Adipocyte (in vitro differentiated cells): ENCODE measurements at regions not wholly inside any gene's neighbourhood (a gene's known extent, or its start where the extent isn't known, plus 50 kb on each side); places are given as distances from the start of the nearest gene placed in this dataset.

Experiments used
- DNase-seq: peaks from one replicate; pipeline ENCODE4 v3.0.0-alpha.2; 2015; ENCODE audit warnings: low read depth
- H3K27me3 ChIP-seq: replicated peaks from 2 replicates; pipeline ENCODE4 v1.7.0; 2013; ENCODE audit warnings: mild to moderate bottlenecking, low read length, moderate library complexity; ENCODE audit not compliant: control insufficient read depth, insufficient read depth
- H3K36me3 ChIP-seq: 2 replicates; pipeline ENCODE4 v1.7.0; 2013; ENCODE audit warnings: low read length, mild to moderate bottlenecking, moderate library complexity; ENCODE audit not compliant: control insufficient read depth, insufficient read depth, severe bottlenecking
- H3K4me1 ChIP-seq: 2 replicates; pipeline ENCODE4 v1.7.0; 2013; ENCODE audit warnings: mild to moderate bottlenecking, low read length, moderate library complexity; ENCODE audit not compliant: control insufficient read depth, insufficient read depth
- H3K4me3 ChIP-seq: 2 replicates; pipeline ENCODE4 v1.7.0; 2013; ENCODE audit warnings: mild to moderate bottlenecking, low read length, moderate library complexity
- H3K9ac ChIP-seq: 2 replicates; pipeline ENCODE4 v1.7.0; 2013; ENCODE audit warnings: mild to moderate bottlenecking, low read length, moderate library complexity
- H3K9me3 ChIP-seq: 2 replicates; pipeline ENCODE4 v1.7.0; 2013; ENCODE audit warnings: mild to moderate bottlenecking, low read length, moderate library complexity; ENCODE audit not compliant: control insufficient read depth

- H3K36me3 ChIP-seq, result no peaks in the 10 kb centered on the region
- no peak overlapping the region for H3K9ac ChIP-seq
- H3K4me1 ChIP-seq, result no peaks in the 10 kb centered on the region
- H3K9me3 ChIP-seq, result no peaks in the 10 kb centered on the region
- no peak for DNase-seq
- H3K4me3 ChIP-seq, result no peak overlapping the region
- H3K27me3 ChIP-seq, result no peaks in the 10 kb centered on the region
Observed at GRCh38 chr3:154517404-154517803, 87.4 kb upstream of the GPR149 start.

- H3K9ac ChIP-seq, result no peak overlapping the region
- H3K9me3 ChIP-seq, result no peaks in the 10 kb centered on the region
- no peaks in the 10 kb centered on the region for H3K36me3 ChIP-seq
- DNase-seq, result no peak
- no peaks in the 10 kb centered on the region for H3K27me3 ChIP-seq
- no peaks in the 10 kb centered on the region for H3K4me1 ChIP-seq
- H3K4me3 ChIP-seq, result no peak overlapping the region
Observed at GRCh38 chr3:154515921-154516320, 85.9 kb upstream of the GPR149 start.

- no peak for DNase-seq
- Histone ChIP-seq H3K27me3 (no peaks in the 10 kb centered on the region), H3K9me3 (peaks cover 7% of the 10 kb centered on the region), H3K4me3 (no peak overlapping the region), H3K9ac (no peak overlapping the region), H3K4me1 (no peaks in the 10 kb centered on the region), H3K36me3 (no peaks in the 10 kb centered on the region)
Observed at GRCh38 chr3:154510780-154511179, 80.8 kb upstream of the GPR149 start.

GRCh38 chr3:154507727-154508126 is 77.7 kb upstream of the GPR149 start:
- Histone ChIP-seq H3K36me3 (no peaks in the 10 kb centered on the region), H3K9me3 (peaks cover 7% of the 10 kb centered on the region), H3K9ac (no peak overlapping the region), H3K4me3 (no peak overlapping the region), H3K4me1 (no peaks in the 10 kb centered on the region), H3K27me3 (no peaks in the 10 kb centered on the region)
- DNase-seq, result no peak

- no peaks in the 10 kb centered on the region for H3K9me3 ChIP-seq
- H3K4me3 ChIP-seq, result no peak overlapping the region
- DNase-seq, result no peak
- no peaks in the 10 kb centered on the region for H3K4me1 ChIP-seq
- no peak overlapping the region for H3K9ac ChIP-seq
- H3K27me3 ChIP-seq, result no peaks in the 10 kb centered on the region
- no peaks in the 10 kb centered on the region for H3K36me3 ChIP-seq
Observed at GRCh38 chr3:154496978-154497377, 67.0 kb upstream of the GPR149 start.

- H3K4me1 ChIP-seq, result no peaks in the 10 kb centered on the region
- no peaks in the 10 kb centered on the region for H3K9me3 ChIP-seq
- H3K9ac ChIP-seq, result no peak overlapping the region
- DNase-seq, result no peak
- H3K36me3 ChIP-seq, result no peaks in the 10 kb centered on the region
- no peaks in the 10 kb centered on the region for H3K27me3 ChIP-seq
- no peak overlapping the region for H3K4me3 ChIP-seq
Observed at GRCh38 chr3:154496540-154496939, 66.5 kb upstream of the GPR149 start.

GRCh38 chr3:154486949-154487348 is 57.0 kb upstream of the GPR149 start:
- no peak for DNase-seq

GRCh38 chr3:154482507-154482906 is 52.5 kb upstream of the GPR149 start:
- Histone ChIP-seq H3K4me1 (no peaks in the 10 kb centered on the region), H3K9ac (no peak overlapping the region), H3K9me3 (no peaks in the 10 kb centered on the region), H3K27me3 (no peaks in the 10 kb centered on the region), H3K36me3 (no peaks in the 10 kb centered on the region), H3K4me3 (no peak overlapping the region)
- no peak for DNase-seq

More at GRCh38 chr3:154486949-154487348, 57.0 kb upstream of the GPR149 start:
- Histone ChIP-seq H3K27me3 (no peaks in the 10 kb centered on the region), H3K4me1 (no peaks in the 10 kb centered on the region), H3K9me3 (no peaks in the 10 kb centered on the region), H3K36me3 (no peaks in the 10 kb centered on the region), H3K9ac (no peak overlapping the region), H3K4me3 (no peak overlapping the region)

GRCh38 chr3:154480033-154480432 is 50.0 kb upstream of the GPR149 start:
- Histone ChIP-seq H3K36me3 (no peaks in the 10 kb centered on the region), H3K9ac (no peak overlapping the region), H3K4me1 (no peaks in the 10 kb centered on the region), H3K4me3 (no peak overlapping the region), H3K27me3 (no peaks in the 10 kb centered on the region), H3K9me3 (no peaks in the 10 kb centered on the region)
- DNase-seq, result no peak
